H1 (cell line): ENCODE measurements at regions not wholly inside any gene's neighbourhood (a gene's known extent, or its start where the extent isn't known, plus 50 kb on each side); places are given as distances from the start of the nearest gene placed in this dataset.

ENCODE experiments used
- BRCA1 ChIP-seq: IDR thresholded peaks from 2 replicates; pipeline ENCODE4 v1.6.1; 2012; ENCODE audit warnings: low read depth, low read length, improper control_type of control experiment
- E2F6 ChIP-seq: IDR thresholded peaks from 2 replicates; pipeline ENCODE4 v1.6.1; 2012; ENCODE audit warnings: inconsistent platforms
- RFX5 ChIP-seq: IDR thresholded peaks from 2 replicates; pipeline ENCODE4 v1.6.1; 2011; ENCODE audit warnings: low read depth, low read length, improper control_type of control experiment, borderline replicate concordance
- SP1 ChIP-seq: IDR thresholded peaks from 2 replicates; pipeline ENCODE4 v1.6.1; 2011; ENCODE audit warnings: low read depth, low read length
- TAF1 ChIP-seq: IDR thresholded peaks from 2 replicates; pipeline ENCODE4 v1.6.1; 2011; ENCODE audit warnings: mild to moderate bottlenecking, low read depth, low read length
- TCF12 ChIP-seq: IDR thresholded peaks from 2 replicates; pipeline ENCODE4 v1.6.1; 2011; ENCODE audit warnings: low read depth, mild to moderate bottlenecking, low read length
- TF ChIP-seq, protein P1 (sequence below): fragments of 300-600 bp; sonication (generic); IDR thresholded peaks from 2 replicates; pipeline ENCODE4 v1.7.1; 2012; ENCODE audit warnings: low read length, moderate library complexity, mild to moderate bottlenecking, inconsistent platforms; ENCODE audit not compliant: insufficient replicate concordance
- TF ChIP-seq, protein P2 (sequence below): IDR thresholded peaks from 2 replicates; pipeline ENCODE4 v1.6.1; 2011; ENCODE audit warnings: low read depth, mild to moderate bottlenecking, low read length; ENCODE audit not compliant: insufficient read depth
- TF ChIP-seq, protein P3 (sequence below): IDR thresholded peaks from 2 replicates; pipeline ENCODE4 v1.6.1; 2011; ENCODE audit warnings: low read length, improper control_type of control experiment

GRCh38 chr22:49380095-49380827, 447.4 kb downstream of the BRD1 start (continued):
- TF ChIP-seq, protein P1, sequence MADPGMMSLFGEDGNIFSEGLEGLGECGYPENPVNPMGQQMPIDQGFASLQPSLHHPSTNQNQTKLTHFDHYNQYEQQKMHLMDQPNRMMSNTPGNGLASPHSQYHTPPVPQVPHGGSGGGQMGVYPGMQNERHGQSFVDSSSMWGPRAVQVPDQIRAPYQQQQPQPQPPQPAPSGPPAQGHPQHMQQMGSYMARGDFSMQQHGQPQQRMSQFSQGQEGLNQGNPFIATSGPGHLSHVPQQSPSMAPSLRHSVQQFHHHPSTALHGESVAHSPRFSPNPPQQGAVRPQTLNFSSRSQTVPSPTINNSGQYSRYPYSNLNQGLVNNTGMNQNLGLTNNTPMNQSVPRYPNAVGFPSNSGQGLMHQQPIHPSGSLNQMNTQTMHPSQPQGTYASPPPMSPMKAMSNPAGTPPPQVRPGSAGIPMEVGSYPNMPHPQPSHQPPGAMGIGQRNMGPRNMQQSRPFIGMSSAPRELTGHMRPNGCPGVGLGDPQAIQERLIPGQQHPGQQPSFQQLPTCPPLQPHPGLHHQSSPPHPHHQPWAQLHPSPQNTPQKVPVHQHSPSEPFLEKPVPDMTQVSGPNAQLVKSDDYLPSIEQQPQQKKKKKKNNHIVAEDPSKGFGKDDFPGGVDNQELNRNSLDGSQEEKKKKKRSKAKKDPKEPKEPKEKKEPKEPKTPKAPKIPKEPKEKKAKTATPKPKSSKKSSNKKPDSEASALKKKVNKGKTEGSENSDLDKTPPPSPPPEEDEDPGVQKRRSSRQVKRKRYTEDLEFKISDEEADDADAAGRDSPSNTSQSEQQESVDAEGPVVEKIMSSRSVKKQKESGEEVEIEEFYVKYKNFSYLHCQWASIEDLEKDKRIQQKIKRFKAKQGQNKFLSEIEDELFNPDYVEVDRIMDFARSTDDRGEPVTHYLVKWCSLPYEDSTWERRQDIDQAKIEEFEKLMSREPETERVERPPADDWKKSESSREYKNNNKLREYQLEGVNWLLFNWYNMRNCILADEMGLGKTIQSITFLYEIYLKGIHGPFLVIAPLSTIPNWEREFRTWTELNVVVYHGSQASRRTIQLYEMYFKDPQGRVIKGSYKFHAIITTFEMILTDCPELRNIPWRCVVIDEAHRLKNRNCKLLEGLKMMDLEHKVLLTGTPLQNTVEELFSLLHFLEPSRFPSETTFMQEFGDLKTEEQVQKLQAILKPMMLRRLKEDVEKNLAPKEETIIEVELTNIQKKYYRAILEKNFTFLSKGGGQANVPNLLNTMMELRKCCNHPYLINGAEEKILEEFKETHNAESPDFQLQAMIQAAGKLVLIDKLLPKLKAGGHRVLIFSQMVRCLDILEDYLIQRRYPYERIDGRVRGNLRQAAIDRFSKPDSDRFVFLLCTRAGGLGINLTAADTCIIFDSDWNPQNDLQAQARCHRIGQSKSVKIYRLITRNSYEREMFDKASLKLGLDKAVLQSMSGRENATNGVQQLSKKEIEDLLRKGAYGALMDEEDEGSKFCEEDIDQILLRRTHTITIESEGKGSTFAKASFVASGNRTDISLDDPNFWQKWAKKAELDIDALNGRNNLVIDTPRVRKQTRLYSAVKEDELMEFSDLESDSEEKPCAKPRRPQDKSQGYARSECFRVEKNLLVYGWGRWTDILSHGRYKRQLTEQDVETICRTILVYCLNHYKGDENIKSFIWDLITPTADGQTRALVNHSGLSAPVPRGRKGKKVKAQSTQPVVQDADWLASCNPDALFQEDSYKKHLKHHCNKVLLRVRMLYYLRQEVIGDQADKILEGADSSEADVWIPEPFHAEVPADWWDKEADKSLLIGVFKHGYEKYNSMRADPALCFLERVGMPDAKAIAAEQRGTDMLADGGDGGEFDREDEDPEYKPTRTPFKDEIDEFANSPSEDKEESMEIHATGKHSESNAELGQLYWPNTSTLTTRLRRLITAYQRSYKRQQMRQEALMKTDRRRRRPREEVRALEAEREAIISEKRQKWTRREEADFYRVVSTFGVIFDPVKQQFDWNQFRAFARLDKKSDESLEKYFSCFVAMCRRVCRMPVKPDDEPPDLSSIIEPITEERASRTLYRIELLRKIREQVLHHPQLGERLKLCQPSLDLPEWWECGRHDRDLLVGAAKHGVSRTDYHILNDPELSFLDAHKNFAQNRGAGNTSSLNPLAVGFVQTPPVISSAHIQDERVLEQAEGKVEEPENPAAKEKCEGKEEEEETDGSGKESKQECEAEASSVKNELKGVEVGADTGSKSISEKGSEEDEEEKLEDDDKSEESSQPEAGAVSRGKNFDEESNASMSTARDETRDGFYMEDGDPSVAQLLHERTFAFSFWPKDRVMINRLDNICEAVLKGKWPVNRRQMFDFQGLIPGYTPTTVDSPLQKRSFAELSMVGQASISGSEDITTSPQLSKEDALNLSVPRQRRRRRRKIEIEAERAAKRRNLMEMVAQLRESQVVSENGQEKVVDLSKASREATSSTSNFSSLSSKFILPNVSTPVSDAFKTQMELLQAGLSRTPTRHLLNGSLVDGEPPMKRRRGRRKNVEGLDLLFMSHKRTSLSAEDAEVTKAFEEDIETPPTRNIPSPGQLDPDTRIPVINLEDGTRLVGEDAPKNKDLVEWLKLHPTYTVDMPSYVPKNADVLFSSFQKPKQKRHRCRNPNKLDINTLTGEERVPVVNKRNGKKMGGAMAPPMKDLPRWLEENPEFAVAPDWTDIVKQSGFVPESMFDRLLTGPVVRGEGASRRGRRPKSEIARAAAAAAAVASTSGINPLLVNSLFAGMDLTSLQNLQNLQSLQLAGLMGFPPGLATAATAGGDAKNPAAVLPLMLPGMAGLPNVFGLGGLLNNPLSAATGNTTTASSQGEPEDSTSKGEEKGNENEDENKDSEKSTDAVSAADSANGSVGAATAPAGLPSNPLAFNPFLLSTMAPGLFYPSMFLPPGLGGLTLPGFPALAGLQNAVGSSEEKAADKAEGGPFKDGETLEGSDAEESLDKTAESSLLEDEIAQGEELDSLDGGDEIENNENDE: no peak
- TF ChIP-seq, protein P2, sequence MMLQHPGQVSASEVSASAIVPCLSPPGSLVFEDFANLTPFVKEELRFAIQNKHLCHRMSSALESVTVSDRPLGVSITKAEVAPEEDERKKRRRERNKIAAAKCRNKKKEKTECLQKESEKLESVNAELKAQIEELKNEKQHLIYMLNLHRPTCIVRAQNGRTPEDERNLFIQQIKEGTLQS: no peak
- TF ChIP-seq TCF12 (no peak), E2F6 (no peak), RFX5 (no peak), TAF1 (no peak), SP1 (no peak), BRCA1 (no peak)
- TF ChIP-seq, protein P3, sequence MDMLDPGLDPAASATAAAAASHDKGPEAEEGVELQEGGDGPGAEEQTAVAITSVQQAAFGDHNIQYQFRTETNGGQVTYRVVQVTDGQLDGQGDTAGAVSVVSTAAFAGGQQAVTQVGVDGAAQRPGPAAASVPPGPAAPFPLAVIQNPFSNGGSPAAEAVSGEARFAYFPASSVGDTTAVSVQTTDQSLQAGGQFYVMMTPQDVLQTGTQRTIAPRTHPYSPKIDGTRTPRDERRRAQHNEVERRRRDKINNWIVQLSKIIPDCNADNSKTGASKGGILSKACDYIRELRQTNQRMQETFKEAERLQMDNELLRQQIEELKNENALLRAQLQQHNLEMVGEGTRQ: no peak
